Osteocyte (in vitro differentiated cells): ENCODE measurements at regions not wholly inside any gene's neighbourhood (a gene's known extent, or its start where the extent isn't known, plus 50 kb on each side); places are given as distances from the start of the nearest gene placed in this dataset.

Experiments used
- DNase-seq: peaks from one replicate; pipeline ENCODE4 v3.0.0; 2021; ENCODE audit warnings: mixed read lengths; ENCODE audit not compliant: unreplicated experiment; ENCODE audit errors: extremely low spot score
- H3K27ac Mint-ChIP-seq: one replicate; pipeline ENCODE4 v1.8.0; 2021; ENCODE audit warnings: mild to moderate bottlenecking, mixed read lengths; ENCODE audit not compliant: unreplicated experiment
- H3K27me3 Mint-ChIP-seq: one replicate; pipeline ENCODE4 v1.8.0; 2021; ENCODE audit warnings: mixed read lengths; ENCODE audit not compliant: unreplicated experiment
- H3K36me3 Mint-ChIP-seq: one replicate; pipeline ENCODE4 v1.8.0; 2021; ENCODE audit warnings: mixed read lengths; ENCODE audit not compliant: unreplicated experiment
- H3K4me1 Mint-ChIP-seq: one replicate; pipeline ENCODE4 v1.8.0; 2021; ENCODE audit warnings: mixed read lengths; ENCODE audit not compliant: unreplicated experiment
- H3K4me3 Mint-ChIP-seq: one replicate; pipeline ENCODE4 v1.8.0; 2021; ENCODE audit warnings: mild to moderate bottlenecking, moderate library complexity, mixed read lengths; ENCODE audit not compliant: unreplicated experiment
- H3K9me3 Mint-ChIP-seq: one replicate; pipeline ENCODE4 v1.8.0; 2021; ENCODE audit warnings: mixed read lengths; ENCODE audit not compliant: unreplicated experiment
- CTCF ChIP-seq: fragments of 200-600 bp; sonication (generic); IDR thresholded peaks from 2 replicates; pipeline ENCODE4 v1.5.0; 2021; ENCODE audit warnings: antibody characterized with exemption, mild to moderate bottlenecking, moderate library complexity

GRCh38 chr5:82745016-82745415, 332.2 kb downstream of the TMEM167A start:
- no peak for DNase-seq
- no peak for TF ChIP-seq CTCF
- Mint-ChIP-seq H3K27ac (no peak overlapping the region), H3K9me3 (no peaks in the 10 kb centered on the region), H3K36me3 (no peaks in the 10 kb centered on the region), H3K27me3 (peaks cover 15% of the 10 kb centered on the region), H3K4me3 (no peak overlapping the region), H3K4me1 (peaks cover 14% of the 10 kb centered on the region)

- no peaks in the 10 kb centered on the region for H3K27me3 Mint-ChIP-seq
- no peak for DNase-seq
- no peaks in the 10 kb centered on the region for H3K9me3 Mint-ChIP-seq
- H3K4me1 Mint-ChIP-seq, result peaks cover 7% of the 10 kb centered on the region
- no peak overlapping the region for H3K4me3 Mint-ChIP-seq
- H3K36me3 Mint-ChIP-seq, result no peaks in the 10 kb centered on the region
- TF ChIP-seq CTCF, result no peak
- no peak overlapping the region for H3K27ac Mint-ChIP-seq
Observed at GRCh38 chr5:82738681-82739269, 338.4 kb downstream of the TMEM167A start.

- Mint-ChIP-seq H3K27ac (no peak overlapping the region), H3K27me3 (no peaks in the 10 kb centered on the region), H3K36me3 (no peaks in the 10 kb centered on the region), H3K4me1 (peaks cover 7% of the 10 kb centered on the region), H3K9me3 (peaks cover 4% of the 10 kb centered on the region), H3K4me3 (no peak overlapping the region)
- DNase-seq, result no peak
- TF ChIP-seq CTCF, result no peak
Observed at GRCh38 chr5:82735160-82735789, 341.9 kb downstream of the TMEM167A start.

- no peak overlapping the region for H3K27ac Mint-ChIP-seq
- peaks cover 2% of the 10 kb centered on the region for H3K27me3 Mint-ChIP-seq
- no peak overlapping the region for H3K4me3 Mint-ChIP-seq
- H3K36me3 Mint-ChIP-seq, result no peaks in the 10 kb centered on the region
- no peak for DNase-seq
- peaks cover 4% of the 10 kb centered on the region for H3K9me3 Mint-ChIP-seq
- peaks cover 7% of the 10 kb centered on the region for H3K4me1 Mint-ChIP-seq
- no peak for TF ChIP-seq CTCF
Observed at GRCh38 chr5:82734347-82734746, 342.8 kb downstream of the TMEM167A start.

GRCh38 chr5:82730913-82731312, 346.3 kb downstream of the TMEM167A start:
- no peak overlapping the region for H3K27ac Mint-ChIP-seq
- peaks cover 2% of the 10 kb centered on the region for H3K27me3 Mint-ChIP-seq
- no peak for TF ChIP-seq CTCF
- peaks cover 5% of the 10 kb centered on the region for H3K4me1 Mint-ChIP-seq
- H3K36me3 Mint-ChIP-seq, result no peaks in the 10 kb centered on the region
- peaks cover 8% of the 10 kb centered on the region for H3K9me3 Mint-ChIP-seq
- no peak overlapping the region for H3K4me3 Mint-ChIP-seq
- DNase-seq, result no peak
